Neural progenitor cell (in vitro differentiated cells): ENCODE measurements at regions not wholly inside any gene's neighbourhood (a gene's known extent, or its start where the extent isn't known, plus 50 kb on each side); places are given as distances from the start of the nearest gene placed in this dataset.

Source experiments
- EZH2 ChIP-seq: fragments of 200-600 bp; sonication (generic); IDR thresholded peaks from 2 replicates; pipeline ENCODE4 v1.6.1; 2017; ENCODE audit warnings: antibody characterized with exemption, mild to moderate bottlenecking, moderate library complexity
- EZH2phosphoT487 ChIP-seq: fragments of 200-600 bp; sonication (generic); IDR thresholded peaks from 2 replicates; pipeline ENCODE4 v1.6.1; 2017; ENCODE audit warnings: antibody characterized with exemption
- TF ChIP-seq, protein P1 (sequence below): fragments of 200-600 bp; sonication (generic); IDR thresholded peaks from 2 replicates; pipeline ENCODE4 v1.5.1; 2017; ENCODE audit warnings: antibody characterized with exemption, mild to moderate bottlenecking

DNA sequence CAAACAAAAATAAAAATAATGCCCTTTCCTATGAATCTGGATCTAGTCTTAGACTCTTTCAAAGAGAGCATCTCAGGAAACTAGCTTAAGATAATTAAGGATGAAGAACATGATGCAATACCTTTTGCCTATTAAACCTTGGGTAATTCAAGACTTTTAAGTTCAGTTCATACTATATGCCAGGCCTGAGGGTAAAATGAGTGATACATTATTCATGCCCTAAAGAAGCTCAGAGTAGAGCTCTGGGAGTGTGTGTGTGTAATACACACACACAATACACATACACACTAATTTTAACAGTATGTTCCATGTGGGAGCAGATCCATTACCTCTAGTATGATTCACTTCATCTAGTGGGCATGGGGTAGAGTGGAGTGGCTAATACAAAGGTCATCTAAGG is 651.4 kb upstream of the CHORDC1 start:
- no peak for TF ChIP-seq EZH2phosphoT487
- TF ChIP-seq, protein P1, sequence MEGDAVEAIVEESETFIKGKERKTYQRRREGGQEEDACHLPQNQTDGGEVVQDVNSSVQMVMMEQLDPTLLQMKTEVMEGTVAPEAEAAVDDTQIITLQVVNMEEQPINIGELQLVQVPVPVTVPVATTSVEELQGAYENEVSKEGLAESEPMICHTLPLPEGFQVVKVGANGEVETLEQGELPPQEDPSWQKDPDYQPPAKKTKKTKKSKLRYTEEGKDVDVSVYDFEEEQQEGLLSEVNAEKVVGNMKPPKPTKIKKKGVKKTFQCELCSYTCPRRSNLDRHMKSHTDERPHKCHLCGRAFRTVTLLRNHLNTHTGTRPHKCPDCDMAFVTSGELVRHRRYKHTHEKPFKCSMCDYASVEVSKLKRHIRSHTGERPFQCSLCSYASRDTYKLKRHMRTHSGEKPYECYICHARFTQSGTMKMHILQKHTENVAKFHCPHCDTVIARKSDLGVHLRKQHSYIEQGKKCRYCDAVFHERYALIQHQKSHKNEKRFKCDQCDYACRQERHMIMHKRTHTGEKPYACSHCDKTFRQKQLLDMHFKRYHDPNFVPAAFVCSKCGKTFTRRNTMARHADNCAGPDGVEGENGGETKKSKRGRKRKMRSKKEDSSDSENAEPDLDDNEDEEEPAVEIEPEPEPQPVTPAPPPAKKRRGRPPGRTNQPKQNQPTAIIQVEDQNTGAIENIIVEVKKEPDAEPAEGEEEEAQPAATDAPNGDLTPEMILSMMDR: no peak
- TF ChIP-seq EZH2: no peak
